C4-2B (cell line): ENCODE measurements at regions not wholly inside any gene's neighbourhood (a gene's known extent, or its start where the extent isn't known, plus 50 kb on each side); places are given as distances from the start of the nearest gene placed in this dataset.
"Not testable (repeated sequence)": the region's sequence is repeated elsewhere in the genome, so short reads cannot be mapped to it uniquely, and the experiment has no call there.

Experiments used
- H3K27ac ChIP-seq: fragments of 450-650 bp; 2 replicates; pipeline ENCODE4 v1.5.1; 2017
- CTCF ChIP-seq: fragments of 450-650 bp; conservative IDR thresholded peaks from 2 replicates; pipeline ENCODE4 v1.5.1; 2017; ENCODE audit warnings: mild to moderate bottlenecking
- ZFX ChIP-seq: fragments of 450-650 bp; IDR thresholded peaks from 2 replicates; pipeline ENCODE4 v1.6.1; 2017

- H3K27ac ChIP-seq = no peak overlapping the region
- TF ChIP-seq CTCF = no peak
- TF ChIP-seq ZFX = no peak
These were observed 333.8 kb downstream of the TFAP2A start for GRCh38 chr6:10081075-10081474.

DNA sequence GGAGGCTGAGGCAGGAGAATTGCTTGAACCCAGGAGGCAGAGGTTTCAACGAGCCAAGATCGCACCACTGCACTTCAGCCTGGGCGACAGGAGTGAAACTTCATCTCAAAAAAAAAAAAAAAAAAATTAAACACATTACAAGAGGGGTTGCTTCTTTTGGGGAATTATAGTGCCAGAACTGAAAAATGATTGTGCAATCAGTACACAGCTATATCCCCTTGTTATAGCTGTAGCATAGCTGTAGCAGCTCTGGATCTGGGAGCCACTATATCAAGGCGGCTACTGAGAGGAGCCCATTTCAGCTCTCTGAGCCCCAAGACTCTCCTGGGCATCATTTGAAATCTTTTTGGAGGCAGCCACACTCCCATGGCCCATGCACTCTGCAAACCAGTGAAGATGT lies 334.3 kb downstream of the TFAP2A start:
- no peak for TF ChIP-seq CTCF
- TF ChIP-seq ZFX = no peak
- H3K27ac ChIP-seq = no peak overlapping the region

DNA sequence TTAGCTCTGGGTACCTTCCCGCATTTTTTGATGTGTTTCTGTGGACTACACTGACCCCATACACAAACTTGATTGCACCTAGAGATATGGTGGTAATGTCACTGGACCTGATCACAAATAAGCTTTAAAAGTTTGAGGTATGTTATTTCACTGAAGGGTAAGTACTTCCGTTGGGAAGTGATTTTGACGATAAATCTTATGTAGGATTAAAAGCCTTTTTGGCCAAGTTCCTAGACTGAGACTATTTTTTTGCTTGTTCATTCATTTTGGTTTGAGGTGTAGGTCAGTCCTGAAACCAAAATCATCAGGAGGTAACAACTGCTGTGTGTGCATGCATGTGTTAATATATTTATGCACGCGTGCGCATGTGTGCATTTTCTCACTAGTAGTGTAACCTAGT lies 336.3 kb downstream of the TFAP2A start:
- H3K27ac ChIP-seq = no peak overlapping the region
- TF ChIP-seq CTCF = no peak
- TF ChIP-seq ZFX = no peak

- H3K27ac ChIP-seq = not testable (repeated sequence)
These were observed 340.1 kb downstream of the TFAP2A start for GRCh38 chr6:10074726-10075125.

DNA sequence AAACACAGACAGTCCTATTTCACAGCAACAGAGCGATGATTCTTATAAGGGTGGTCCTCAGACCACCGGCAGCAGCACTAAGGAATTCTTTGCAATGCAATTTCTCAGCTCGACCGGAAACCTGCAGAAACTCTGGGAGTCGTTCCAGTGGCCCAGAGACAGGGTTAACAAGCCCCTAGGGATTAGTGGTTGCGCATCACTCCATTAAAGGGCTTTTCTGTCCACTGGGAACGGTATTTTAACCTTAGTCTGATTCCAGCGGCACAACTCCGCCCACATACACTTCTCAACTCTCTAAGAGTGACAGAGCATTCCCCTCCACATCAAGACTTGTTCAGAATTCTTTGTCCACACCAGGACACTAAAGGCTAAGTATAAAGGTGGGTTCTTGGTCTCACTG lies 341.5 kb downstream of the TFAP2A start:
- H3K27ac ChIP-seq = no peak overlapping the region
- TF ChIP-seq ZFX = no peak
- no peak for TF ChIP-seq CTCF

- TF ChIP-seq ZFX (no peak), CTCF (no peak)
These were observed 343.1 kb downstream of the TFAP2A start for GRCh38 chr6:10071631-10072220.

DNA sequence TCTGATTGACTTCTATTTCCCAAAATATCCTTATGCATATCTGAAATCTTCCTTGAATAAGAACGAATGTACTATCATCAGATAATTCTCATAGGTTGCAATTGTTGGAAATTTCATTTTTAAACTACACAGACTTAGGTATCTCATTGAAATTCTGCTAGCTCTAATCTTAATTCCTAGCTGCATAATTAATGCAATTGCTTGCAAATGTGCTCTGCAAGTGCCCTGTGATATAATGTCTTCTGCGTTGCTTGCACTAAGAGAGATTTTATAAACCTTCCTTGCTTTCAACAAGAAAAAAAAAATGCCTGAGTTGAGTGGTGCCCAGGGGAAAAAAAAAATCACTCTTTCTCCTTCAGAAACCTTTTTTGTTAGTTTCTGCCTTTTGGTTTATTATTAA lies 354.9 kb downstream of the TFAP2A start:
- no peak for TF ChIP-seq CTCF
- TF ChIP-seq ZFX = no peak
- no peak overlapping the region for H3K27ac ChIP-seq

More at GRCh38 chr6:10071631-10072220, 343.1 kb downstream of the TFAP2A start:
- H3K27ac ChIP-seq = no peak overlapping the region

GRCh38 chr6:10054672-10055071 lies 360.2 kb downstream of the TFAP2A start:
- no peak for TF ChIP-seq ZFX
- no peak for TF ChIP-seq CTCF
- no peak overlapping the region for H3K27ac ChIP-seq
